Fibroblast of lung (primary cell): ENCODE measurements at regions not wholly inside any gene's neighbourhood (a gene's known extent, or its start where the extent isn't known, plus 50 kb on each side); places are given as distances from the start of the nearest gene placed in this dataset.

ENCODE experiments used
- CTCF ChIP-seq, 2 donors: IDR thresholded peaks in 1 of 2; conservative IDR thresholded peaks in 1 of 2; 1 replicate in 1 of 2; 2 replicates in 1 of 2; pipeline ENCODE4 v1.5.1; 2011 to 2012; ENCODE audit warnings: low read length in 2 of 2, control low read depth in 1 of 2, inconsistent platforms in 1 of 2, low read depth in 1 of 2, mild to moderate bottlenecking in 1 of 2
- EZH2 ChIP-seq: IDR thresholded peaks from 2 replicates; pipeline ENCODE4 v1.5.1; 2012; ENCODE audit warnings: low read length, control low read depth, mild to moderate bottlenecking; ENCODE audit errors: missing control alignments

- TF ChIP-seq EZH2 (no peak), CTCF (conservative IDR thresholded peaks at IDR 0.05 in 1 of 2, IDR thresholded peaks at IDR 0.05 in 1 of 2; ENCODE audit: low read depth in 1 of 2, low read length in 2 of 2) (no peak)
Measured at GRCh38 chr10:8502573-8502972, 448.1 kb downstream of the GATA3 start.
